Endothelial cell (in vitro differentiated cells): ENCODE measurements at regions not wholly inside any gene's neighbourhood (a gene's known extent, or its start where the extent isn't known, plus 50 kb on each side); places are given as distances from the start of the nearest gene placed in this dataset.

Experiments
- DNase-seq: peaks from one replicate; pipeline ENCODE4 v3.0.0; 2021; ENCODE audit warnings: low spot score
- H3K27ac Mint-ChIP-seq: one replicate; pipeline ENCODE4 v1.8.0; 2021; ENCODE audit warnings: mixed read lengths, inconsistent platforms; ENCODE audit not compliant: unreplicated experiment
- H3K27me3 Mint-ChIP-seq: one replicate; pipeline ENCODE4 v1.8.0; 2021; ENCODE audit warnings: mild to moderate bottlenecking, moderate library complexity, mixed read lengths, inconsistent platforms; ENCODE audit not compliant: unreplicated experiment
- H3K36me3 Mint-ChIP-seq: one replicate; pipeline ENCODE4 v1.8.0; 2021; ENCODE audit warnings: mild to moderate bottlenecking, low read depth, mixed read lengths, inconsistent platforms; ENCODE audit not compliant: unreplicated experiment
- H3K4me1 Mint-ChIP-seq: one replicate; pipeline ENCODE4 v1.8.0; 2021; ENCODE audit warnings: mild to moderate bottlenecking, mixed read lengths, inconsistent platforms; ENCODE audit not compliant: unreplicated experiment
- H3K4me3 Mint-ChIP-seq: one replicate; pipeline ENCODE4 v1.8.0; 2021; ENCODE audit warnings: mild to moderate bottlenecking, mixed read lengths, inconsistent platforms; ENCODE audit not compliant: unreplicated experiment
- H3K9me3 Mint-ChIP-seq: one replicate; pipeline ENCODE4 v1.8.0; 2021; ENCODE audit warnings: mixed read lengths, inconsistent platforms; ENCODE audit not compliant: unreplicated experiment
- CTCF ChIP-seq: fragments of 200-600 bp; sonication (generic); IDR thresholded peaks from one replicate; pipeline ENCODE4 v1.5.0; 2021; ENCODE audit warnings: antibody characterized with exemption; ENCODE audit not compliant: unreplicated experiment

- no peak for TF ChIP-seq CTCF
These were observed 192.0 kb upstream of the HMGA2 start for GRCh38 chr12:65632131-65632855.

GRCh38 chr12:65634061-65634460 is 190.2 kb upstream of the HMGA2 start:
- no peak for TF ChIP-seq CTCF
- H3K27me3 Mint-ChIP-seq = no peaks in the 10 kb centered on the region
- no peak for DNase-seq
- no peak overlapping the region for H3K4me3 Mint-ChIP-seq
- H3K36me3 Mint-ChIP-seq = no peaks in the 10 kb centered on the region
- H3K27ac Mint-ChIP-seq = no peak overlapping the region
- H3K9me3 Mint-ChIP-seq = no peaks in the 10 kb centered on the region
- H3K4me1 Mint-ChIP-seq = no peaks in the 10 kb centered on the region

More at GRCh38 chr12:65632131-65632855, 192.0 kb upstream of the HMGA2 start:
- H3K36me3 Mint-ChIP-seq = no peaks in the 10 kb centered on the region
- DNase-seq = no peak
- H3K9me3 Mint-ChIP-seq = no peaks in the 10 kb centered on the region
- H3K27me3 Mint-ChIP-seq = no peaks in the 10 kb centered on the region
- H3K4me1 Mint-ChIP-seq = no peaks in the 10 kb centered on the region
- H3K27ac Mint-ChIP-seq = no peak overlapping the region
- H3K4me3 Mint-ChIP-seq = no peak overlapping the region

GRCh38 chr12:65634626-65635331 is 189.5 kb upstream of the HMGA2 start:
- H3K4me3 Mint-ChIP-seq = no peak overlapping the region
- DNase-seq = no peak

GRCh38 chr12:65636436-65636835 is 187.8 kb upstream of the HMGA2 start:
- Mint-ChIP-seq H3K4me3 (no peak overlapping the region), H3K36me3 (no peaks in the 10 kb centered on the region), H3K27me3 (no peaks in the 10 kb centered on the region), H3K27ac (no peak overlapping the region), H3K9me3 (no peaks in the 10 kb centered on the region), H3K4me1 (no peaks in the 10 kb centered on the region)
- DNase-seq = no peak
- no peak for TF ChIP-seq CTCF

More at GRCh38 chr12:65634626-65635331, 189.5 kb upstream of the HMGA2 start:
- no peaks in the 10 kb centered on the region for H3K4me1 Mint-ChIP-seq
- no peaks in the 10 kb centered on the region for H3K27me3 Mint-ChIP-seq
- no peaks in the 10 kb centered on the region for H3K9me3 Mint-ChIP-seq
- H3K27ac Mint-ChIP-seq = no peak overlapping the region
- H3K36me3 Mint-ChIP-seq = no peaks in the 10 kb centered on the region
- TF ChIP-seq CTCF = no peak

- Mint-ChIP-seq H3K4me3 (no peak overlapping the region), H3K9me3 (no peaks in the 10 kb centered on the region)
- no peak for DNase-seq
These were observed 187.1 kb upstream of the HMGA2 start for GRCh38 chr12:65637150-65637549.

More at GRCh38 chr12:65637150-65637549, 187.1 kb upstream of the HMGA2 start:
- H3K36me3 Mint-ChIP-seq = no peaks in the 10 kb centered on the region
- H3K4me1 Mint-ChIP-seq = no peaks in the 10 kb centered on the region
- H3K27me3 Mint-ChIP-seq = no peaks in the 10 kb centered on the region
- H3K27ac Mint-ChIP-seq = no peak overlapping the region
- TF ChIP-seq CTCF = no peak
